Inflammatory macrophage treated with lipopolysaccharide for 1 hour (primary cell): ENCODE measurements at regions not wholly inside any gene's neighbourhood (a gene's known extent, or its start where the extent isn't known, plus 50 kb on each side); places are given as distances from the start of the nearest gene placed in this dataset.

Experiments used
- DNase-seq, 2 donors: peaks; one replicate each; pipeline ENCODE4 v3.0.0-alpha.2; 2020 to 2022

DNA sequence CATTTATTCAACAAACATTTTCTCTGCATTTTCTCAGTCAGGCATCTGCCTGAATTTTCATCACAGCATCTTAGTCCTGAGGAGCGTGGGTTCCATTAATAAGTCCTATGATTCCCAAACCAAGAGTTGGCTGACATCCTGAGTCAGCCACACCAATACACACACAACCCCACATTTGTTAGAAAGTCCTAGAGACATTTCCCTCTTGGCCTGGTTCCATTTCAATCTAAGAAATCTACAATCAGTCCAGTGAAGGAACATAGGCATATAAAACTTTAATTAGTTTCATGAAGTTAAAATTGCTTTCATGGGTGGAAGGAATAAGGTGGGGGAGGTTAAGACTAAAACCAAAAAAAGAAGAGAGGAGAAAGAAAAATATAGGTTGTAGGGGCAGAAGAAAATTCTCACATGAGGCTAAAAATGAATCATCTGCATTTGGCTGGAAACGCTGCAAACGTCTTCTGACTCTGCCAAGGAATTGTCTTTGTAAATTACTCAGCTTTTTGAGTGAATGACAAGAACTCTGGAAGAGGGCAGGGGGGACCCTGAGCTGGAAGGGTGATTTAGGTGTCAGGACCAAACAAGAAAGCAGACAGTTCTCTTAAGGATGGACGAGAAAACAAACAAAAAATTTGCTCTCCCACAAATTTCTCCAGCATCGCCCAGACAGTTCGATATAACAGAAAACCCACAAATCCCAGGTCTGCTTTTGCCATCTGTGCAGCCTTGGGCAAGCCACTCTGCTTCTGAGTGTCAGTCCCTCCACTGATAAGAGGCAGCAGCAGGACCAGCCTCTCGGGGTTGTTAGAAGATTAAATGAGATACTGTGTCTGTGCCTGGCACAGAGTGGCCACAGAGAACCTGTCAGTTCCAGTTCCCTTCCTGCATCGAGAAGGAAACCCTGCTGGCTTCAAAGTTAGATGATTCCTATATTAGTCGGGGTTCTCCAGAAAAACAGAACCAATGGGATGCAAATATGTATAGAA lies 289.7 kb downstream of the CDK5RAP2 start:
- DNase-seq, result no peak

- DNase-seq, result no peak
Measured at GRCh38 chr9:120289098-120289497, 290.9 kb downstream of the CDK5RAP2 start.

DNA sequence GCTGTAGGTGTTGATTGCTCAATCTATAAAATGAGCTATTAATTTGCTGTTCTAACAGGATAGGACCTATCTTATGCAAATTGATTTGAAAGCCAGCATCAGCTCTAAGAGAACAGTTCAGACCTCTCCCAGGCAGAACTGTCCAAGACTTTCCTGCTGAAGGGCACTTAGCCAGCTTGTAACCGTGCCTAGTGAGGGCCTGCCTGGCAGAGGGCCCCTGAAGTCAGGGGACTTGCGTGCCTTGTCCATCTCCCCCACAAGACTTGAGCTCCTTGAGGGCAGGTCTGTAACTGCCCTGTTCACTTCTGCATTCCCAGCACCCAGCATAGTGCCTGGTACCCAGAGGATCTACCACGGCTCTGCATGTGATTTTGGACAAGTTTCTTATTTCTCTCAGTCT lies 293.4 kb downstream of the CDK5RAP2 start:
- no peak for DNase-seq

GRCh38 chr9:120284821-120285220 lies 295.1 kb downstream of the CDK5RAP2 start:
- DNase-seq, result no peak

DNA sequence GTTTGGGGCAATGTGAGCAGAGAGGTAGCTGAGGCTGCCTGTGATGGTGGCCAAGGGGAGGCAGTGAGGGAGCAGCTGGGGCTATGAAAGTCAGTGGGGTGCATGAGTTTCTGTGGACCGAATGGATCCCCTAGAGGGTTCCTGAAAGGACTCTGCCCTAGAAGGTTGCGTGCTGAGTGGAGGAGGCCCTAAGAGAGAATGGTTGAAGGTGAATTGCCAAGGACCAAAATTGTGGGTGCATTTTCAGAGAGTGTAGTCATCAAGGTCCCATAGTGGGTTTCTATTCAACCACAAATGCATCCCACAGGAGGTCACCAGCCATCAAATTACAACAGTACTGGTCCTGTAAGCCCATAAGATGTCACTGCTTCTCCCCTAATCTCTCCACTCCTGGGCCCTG lies 298.3 kb downstream of the CDK5RAP2 start:
- no peak for DNase-seq

GRCh38 chr9:120267929-120268328 lies 312.0 kb downstream of the CDK5RAP2 start:
- DNase-seq, result no peak

DNA sequence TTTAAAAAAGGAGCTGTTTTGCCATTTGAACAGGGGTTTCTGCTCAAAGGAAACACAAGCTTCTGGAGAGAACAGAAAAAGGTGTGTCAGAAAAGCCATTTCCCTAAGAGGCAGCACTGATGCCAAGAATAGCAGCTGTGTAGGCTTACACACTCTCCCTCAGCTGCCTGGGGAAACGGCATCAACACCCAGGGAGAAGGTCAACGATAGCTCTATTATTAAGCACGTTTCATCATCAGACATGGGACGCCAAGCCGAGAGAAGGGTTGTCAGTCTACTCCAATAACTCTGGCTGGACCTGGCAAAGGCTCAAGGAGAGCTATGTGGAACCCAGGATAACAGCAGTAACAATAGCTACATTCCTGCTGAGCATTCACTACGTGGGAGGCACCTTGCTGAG lies 314.2 kb downstream of the CDK5RAP2 start:
- DNase-seq, result no peak

- DNase-seq, result no peak
Measured at GRCh38 chr9:120264528-120264927, 315.4 kb downstream of the CDK5RAP2 start.

GRCh38 chr9:120263836-120264235 lies 316.1 kb downstream of the CDK5RAP2 start:
- no peak for DNase-seq

GRCh38 chr9:120261419-120261818 lies 318.5 kb downstream of the CDK5RAP2 start:
- DNase-seq, result no peak

DNA sequence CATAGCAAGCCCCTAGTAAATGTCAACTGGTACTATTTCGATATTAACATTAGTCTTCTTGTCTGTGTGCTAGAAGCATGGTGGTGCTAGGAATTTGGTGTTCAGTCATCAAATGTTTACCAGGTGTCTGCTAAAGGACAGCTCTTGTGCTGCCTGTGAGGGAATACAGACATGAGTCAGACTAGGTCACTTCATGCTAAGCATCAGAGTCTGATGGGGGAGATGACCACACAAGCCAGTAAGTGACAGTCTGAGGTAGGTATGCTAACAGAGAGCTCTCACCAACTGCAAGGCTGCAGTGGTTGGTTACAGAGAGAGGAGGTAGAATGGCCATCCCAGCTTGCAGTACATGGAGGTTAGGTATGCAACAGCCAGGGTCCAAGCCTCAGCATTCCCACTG lies 320.9 kb downstream of the CDK5RAP2 start:
- no peak for DNase-seq

GRCh38 chr9:120258096-120258495 lies 321.9 kb downstream of the CDK5RAP2 start:
- DNase-seq, result no peak

DNA sequence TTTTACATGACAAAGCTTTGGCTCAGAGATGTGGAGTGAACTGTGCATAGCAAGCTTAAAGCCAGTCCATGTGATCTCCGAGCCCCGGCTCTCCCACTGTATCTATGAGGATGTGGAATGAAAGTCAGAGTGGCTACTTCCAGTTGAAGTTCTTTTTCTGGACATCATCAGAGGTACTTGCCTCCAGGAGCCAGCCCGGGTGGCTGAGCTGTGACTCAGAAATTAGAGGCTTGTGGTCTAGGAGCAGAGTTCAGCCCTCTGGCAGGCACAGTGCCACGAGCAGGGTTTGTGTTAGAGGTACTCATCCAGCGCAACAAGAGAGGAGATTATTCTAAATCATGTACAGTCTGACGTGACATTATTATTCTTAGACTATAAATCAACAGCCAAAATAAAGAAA lies 322.5 kb downstream of the CDK5RAP2 start:
- DNase-seq, result no peak

- no peak for DNase-seq
Measured at GRCh38 chr9:120256146-120256545, 323.8 kb downstream of the CDK5RAP2 start.

DNA sequence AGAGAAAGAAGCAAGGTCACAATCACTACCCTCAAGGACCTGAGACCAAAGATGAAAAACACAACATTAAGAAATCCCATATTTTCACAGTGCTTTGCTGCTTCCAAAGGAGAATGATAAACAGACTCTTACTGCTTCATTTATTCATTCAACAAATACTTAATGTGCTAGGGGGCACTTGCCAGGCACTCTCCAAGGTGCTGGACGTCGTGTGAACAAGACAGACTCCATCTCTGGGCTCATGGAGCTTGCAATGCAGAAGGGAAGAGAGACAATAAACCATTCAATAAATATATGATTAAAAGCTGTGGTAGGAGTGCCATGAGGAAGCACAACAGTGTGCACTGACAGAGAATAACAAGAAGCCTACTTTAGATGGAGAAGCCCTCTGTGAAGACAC lies 327.7 kb downstream of the CDK5RAP2 start:
- no peak for DNase-seq

GRCh38 chr9:120242116-120242811 lies 337.7 kb downstream of the CDK5RAP2 start:
- no peak for DNase-seq

DNA sequence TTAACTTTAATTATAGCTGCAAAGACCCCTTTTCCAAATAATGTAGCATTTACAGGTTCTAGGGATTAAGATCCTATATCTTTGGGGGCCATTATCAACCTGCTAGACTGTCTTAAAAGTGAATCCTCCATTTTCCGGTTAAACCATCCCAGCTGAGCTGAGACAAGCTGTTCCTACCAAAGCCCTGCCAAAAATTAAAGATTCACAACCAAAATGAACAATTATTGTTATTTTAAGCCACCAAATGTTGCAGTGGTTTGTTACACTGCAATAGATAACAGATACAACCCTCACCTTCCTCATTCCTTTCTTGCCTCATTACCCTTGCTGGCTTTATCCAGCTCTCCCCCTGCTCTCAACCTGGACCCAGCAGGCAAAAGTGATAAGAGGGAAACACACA lies 343.4 kb downstream of the CDK5RAP2 start:
- DNase-seq, result no peak

DNA sequence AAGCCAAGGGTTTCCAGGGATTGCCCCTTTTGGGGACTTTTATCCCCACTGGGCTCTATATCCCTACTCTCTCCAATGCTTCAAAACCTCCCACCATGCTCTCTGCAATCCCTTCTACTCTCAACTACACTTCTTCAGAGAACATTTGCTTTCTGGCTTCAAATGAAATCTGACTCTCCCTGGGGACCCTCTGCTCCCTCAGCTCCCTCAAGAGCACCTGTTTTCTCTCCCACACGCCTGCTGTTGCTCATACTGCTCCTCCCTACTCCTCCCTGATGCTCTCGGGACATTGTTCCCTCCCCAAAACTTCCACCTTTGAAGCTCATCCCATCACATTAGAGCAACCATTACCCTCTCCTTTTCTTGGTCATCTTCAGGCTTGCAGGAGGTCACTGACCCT lies 344.9 kb downstream of the CDK5RAP2 start:
- no peak for DNase-seq

GRCh38 chr9:120230227-120230626 lies 349.7 kb downstream of the CDK5RAP2 start:
- DNase-seq, result no peak

- DNase-seq, result no peak
Measured at GRCh38 chr9:120221844-120222243, 358.1 kb downstream of the CDK5RAP2 start.

DNA sequence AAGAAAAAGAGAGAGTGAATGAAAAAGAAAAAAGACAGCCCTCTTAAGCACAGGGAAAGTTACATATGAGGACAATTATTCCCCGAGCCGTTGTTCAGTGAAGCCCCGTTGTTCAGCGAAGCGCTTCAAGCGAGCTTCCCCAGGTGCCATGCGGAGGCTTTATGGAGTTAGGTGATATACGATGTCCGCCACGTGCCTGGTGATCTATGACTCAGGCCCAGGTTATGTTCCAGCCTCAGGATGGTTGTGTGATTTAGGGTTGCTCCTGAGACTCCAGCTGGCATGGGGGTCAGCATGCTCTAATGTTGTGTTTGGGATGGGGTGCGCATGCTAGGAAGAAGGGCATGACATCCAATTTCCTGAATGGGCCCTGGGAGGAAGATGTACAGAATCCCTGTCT lies 365.6 kb downstream of the CDK5RAP2 start:
- no peak for DNase-seq

DNA sequence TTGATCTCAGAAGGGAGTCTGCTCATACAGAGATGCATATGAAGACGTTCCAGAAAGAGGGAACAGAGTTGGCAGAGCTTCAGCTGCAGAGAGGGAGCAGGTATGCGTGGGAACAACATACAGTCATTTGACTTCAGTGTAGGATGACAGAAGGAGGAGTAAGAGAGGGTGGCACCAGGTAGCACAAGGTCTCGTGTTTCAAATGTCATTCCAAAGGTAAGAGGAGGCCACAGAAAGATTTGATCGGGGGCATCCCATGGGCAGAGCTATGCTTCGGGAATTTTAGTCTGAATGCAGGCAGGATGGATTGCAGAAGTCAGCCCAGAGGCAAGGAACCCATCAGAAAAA lies 367.1 kb downstream of the CDK5RAP2 start:
- no peak for DNase-seq

DNA sequence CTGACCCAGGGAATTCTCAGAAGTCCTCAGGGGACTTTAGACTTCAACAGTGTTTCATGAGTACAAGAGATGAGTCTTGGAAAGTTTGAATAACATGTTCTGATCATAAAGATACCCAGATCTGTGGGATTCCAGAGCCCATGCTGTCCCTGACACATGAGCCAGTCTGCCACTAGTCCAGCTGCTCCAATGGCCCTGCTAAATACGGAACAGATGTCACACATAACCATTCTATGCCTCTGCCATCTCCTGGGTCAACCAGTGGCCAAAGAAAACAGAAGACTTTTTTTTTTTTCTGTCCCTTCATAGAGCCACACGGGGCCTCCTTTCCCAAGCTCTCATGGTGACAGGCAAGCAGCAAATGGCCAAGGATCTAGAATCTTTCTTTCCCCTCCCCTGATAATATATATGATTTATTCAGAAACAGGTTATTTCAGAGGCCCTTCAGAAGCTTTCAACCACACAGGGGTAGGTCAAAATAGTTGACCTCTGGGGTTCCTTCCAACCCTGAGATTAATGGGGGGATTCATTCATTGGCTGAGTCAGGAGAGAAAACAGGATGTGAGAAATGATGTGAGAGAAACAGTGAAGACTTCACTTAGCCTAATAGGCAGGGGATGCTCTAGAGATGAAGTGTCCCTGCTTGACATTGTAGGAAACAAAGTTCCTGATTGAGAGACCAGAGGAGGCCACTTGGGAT lies 367.7 kb downstream of the CDK5RAP2 start:
- DNase-seq, result no peak

DNA sequence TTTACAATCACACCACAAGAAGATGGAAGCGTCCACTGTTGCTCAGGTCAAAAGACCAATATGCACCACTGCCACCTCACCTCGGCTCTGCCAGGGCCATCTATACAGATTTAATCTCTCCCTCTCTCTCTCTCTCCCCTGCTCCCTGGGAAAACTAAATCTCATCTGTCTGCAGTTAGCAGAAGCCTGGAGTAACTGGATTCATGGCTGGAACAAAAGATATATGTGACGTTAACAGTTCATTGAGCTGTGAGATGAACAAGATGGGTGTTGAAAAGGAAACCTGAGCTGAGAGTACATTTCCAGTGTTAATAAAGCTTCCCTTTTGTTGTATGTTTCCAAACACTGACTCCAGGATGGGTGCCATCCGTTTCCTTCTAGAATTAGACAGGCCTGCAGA lies 369.7 kb downstream of the CDK5RAP2 start:
- no peak for DNase-seq
